GM23248 (cell line): ENCODE measurements at regions not wholly inside any gene's neighbourhood (a gene's known extent, or its start where the extent isn't known, plus 50 kb on each side); places are given as distances from the start of the nearest gene placed in this dataset.

ENCODE experiments used
- EZH2 ChIP-seq: fragments of 200-600 bp; sonication (generic); IDR thresholded peaks from 2 replicates; pipeline ENCODE4 v1.6.1; 2018; ENCODE audit warnings: antibody characterized with exemption, mild to moderate bottlenecking; ENCODE audit not compliant: insufficient read depth, poor library complexity, severe bottlenecking
- EZH2phosphoT487 ChIP-seq: fragments of 200-600 bp; sonication (generic); IDR thresholded peaks from 2 replicates; pipeline ENCODE4 v1.6.1; 2018; ENCODE audit warnings: antibody characterized with exemption, moderate library complexity, mild to moderate bottlenecking, low read depth; ENCODE audit not compliant: insufficient read depth

- TF ChIP-seq EZH2: no peak
- TF ChIP-seq EZH2phosphoT487: no peak
Observed at GRCh38 chr2:236646441-236646840, 76.8 kb downstream of the ACKR3 start.
